ENCODE measurements at regions not wholly inside any gene's neighbourhood (a gene's known extent, or its start where the extent isn't known, plus 50 kb on each side); places are given as distances from the start of the nearest gene placed in this dataset.

DNA sequence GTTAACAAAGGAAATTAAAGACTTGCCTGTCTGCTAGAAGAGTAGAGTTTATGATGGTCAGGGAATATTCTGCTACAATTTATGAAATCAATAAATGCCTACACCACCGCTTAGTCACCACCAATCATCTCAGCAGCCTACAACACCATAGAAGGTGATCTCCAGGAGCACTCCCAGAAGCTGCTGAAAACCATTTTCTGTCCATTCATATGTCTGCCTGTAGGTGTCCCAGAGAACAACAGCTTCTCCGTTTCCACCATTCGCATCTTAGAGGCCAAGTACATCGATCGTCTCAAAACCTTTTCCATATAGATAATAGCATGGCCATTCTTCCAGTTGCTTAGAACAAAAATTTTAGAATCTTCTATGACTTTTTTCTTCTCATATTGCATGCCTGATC is 303.4 kb downstream of the KCNC2 start:
- DNase-seq (ENCODE audit: low read depth in 1 of 2, low spot score in 1 of 2) = peak in 1 of 2 experiments; percentile 14
- in situ Hi-C loops (cut with HindIII; ENCODE audit: low pct_unique_long_range_greater_than_20kb, low sequenced_read_pairs) = no loop called here
- TF ChIP-seq JUND (IDR thresholded peaks at IDR 0.05; ENCODE audit: low read depth) = no peak

DNA sequence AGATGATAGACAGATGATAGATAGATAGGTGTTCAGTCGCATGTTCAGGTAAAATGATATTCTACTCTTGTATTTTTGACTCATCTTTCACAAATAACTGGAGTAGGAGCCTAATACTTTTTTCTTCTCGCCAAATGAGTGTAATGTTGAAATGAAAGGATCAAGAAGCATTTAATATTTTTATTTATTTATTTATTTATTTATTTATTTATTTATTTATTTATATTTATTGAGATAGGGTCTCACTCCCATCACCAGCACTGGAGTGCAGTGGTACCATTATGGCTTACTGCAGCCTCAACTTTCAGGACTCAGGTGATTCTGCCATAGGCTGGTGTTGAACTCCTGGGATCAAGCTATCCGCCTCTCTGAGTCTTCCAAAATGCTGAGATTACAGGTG is 298.8 kb downstream of the KCNC2 start:
- no peak for TF ChIP-seq JUND (IDR thresholded peaks at IDR 0.05; ENCODE audit: low read depth)
- DNase-seq (ENCODE audit: low read depth in 1 of 2, low spot score in 1 of 2) = no peak
- in situ Hi-C loops (cut with HindIII; ENCODE audit: low pct_unique_long_range_greater_than_20kb, low sequenced_read_pairs) = no loop called here

DNA sequence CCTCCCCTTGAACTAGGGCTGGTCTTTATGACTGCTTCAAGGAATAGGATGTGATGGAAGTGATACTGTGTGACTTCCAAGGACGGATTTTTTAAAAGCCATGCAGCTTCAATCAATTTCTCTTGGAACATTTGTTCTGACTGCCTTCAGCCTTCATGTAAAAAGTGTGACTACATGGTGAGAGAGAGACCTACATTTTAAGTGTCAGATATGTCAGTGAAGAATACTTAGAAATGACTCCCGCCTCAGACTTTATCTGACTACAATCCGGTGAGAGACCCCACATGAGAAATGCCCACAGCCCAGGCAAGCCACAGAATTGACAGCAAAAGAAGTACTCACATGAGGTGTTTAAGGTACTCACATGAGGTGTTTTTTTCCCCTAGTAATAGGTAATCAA is 295.3 kb downstream of the KCNC2 start:
- no peak for DNase-seq (ENCODE audit: low read depth in 1 of 2, low spot score in 1 of 2)
- TF ChIP-seq JUND (IDR thresholded peaks at IDR 0.05; ENCODE audit: low read depth) = no peak
- in situ Hi-C loops (cut with HindIII; ENCODE audit: low pct_unique_long_range_greater_than_20kb, low sequenced_read_pairs) = no loop called here

DNA sequence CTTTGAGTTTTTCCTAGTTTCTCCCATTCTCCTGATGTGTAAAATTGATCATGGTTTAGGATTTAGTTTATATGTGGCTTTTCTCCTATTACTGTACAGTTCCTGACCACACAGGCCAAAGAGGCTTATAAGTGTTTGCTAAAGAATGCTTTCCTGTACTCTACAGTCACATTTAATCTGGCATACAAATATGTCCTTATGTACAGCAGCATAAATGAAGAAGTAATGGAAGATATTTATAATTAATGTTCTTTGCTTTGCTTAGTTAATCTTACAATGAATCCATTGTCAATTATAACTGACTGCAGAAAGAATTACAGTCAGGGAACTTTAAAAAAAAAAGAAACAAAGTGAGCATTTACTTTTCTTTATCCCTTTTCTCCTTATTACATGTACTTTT is 293.9 kb downstream of the KCNC2 start:
- DNase-seq (ENCODE audit: low read depth in 1 of 2, low spot score in 1 of 2) = no peak
- no peak for TF ChIP-seq JUND (IDR thresholded peaks at IDR 0.05; ENCODE audit: low read depth)
- in situ Hi-C loops (cut with HindIII; ENCODE audit: low pct_unique_long_range_greater_than_20kb, low sequenced_read_pairs) = no loop called here

GRCh38 chr12:74917743-74918142 is 291.9 kb downstream of the KCNC2 start:
- TF ChIP-seq JUND (IDR thresholded peaks at IDR 0.05; ENCODE audit: low read depth) = no peak
- no peak for DNase-seq (ENCODE audit: low read depth in 1 of 2, low spot score in 1 of 2)
- in situ Hi-C loops (cut with HindIII; ENCODE audit: low pct_unique_long_range_greater_than_20kb, low sequenced_read_pairs) = no loop called here

GRCh38 chr12:74918291-74918690 is 291.3 kb downstream of the KCNC2 start:
- TF ChIP-seq JUND (IDR thresholded peaks at IDR 0.05; ENCODE audit: low read depth) = no peak
- in situ Hi-C loops (cut with HindIII; ENCODE audit: low pct_unique_long_range_greater_than_20kb, low sequenced_read_pairs) = no loop called here
- DNase-seq (ENCODE audit: low read depth in 1 of 2, low spot score in 1 of 2) = no peak

- in situ Hi-C loops (cut with HindIII; ENCODE audit: low pct_unique_long_range_greater_than_20kb, low sequenced_read_pairs) = no loop called here
- no peak for TF ChIP-seq JUND (IDR thresholded peaks at IDR 0.05; ENCODE audit: low read depth)
- DNase-seq (ENCODE audit: low read depth in 1 of 2, low spot score in 1 of 2) = no peak
Observed at GRCh38 chr12:74922117-74922516, 287.5 kb downstream of the KCNC2 start.

DNA sequence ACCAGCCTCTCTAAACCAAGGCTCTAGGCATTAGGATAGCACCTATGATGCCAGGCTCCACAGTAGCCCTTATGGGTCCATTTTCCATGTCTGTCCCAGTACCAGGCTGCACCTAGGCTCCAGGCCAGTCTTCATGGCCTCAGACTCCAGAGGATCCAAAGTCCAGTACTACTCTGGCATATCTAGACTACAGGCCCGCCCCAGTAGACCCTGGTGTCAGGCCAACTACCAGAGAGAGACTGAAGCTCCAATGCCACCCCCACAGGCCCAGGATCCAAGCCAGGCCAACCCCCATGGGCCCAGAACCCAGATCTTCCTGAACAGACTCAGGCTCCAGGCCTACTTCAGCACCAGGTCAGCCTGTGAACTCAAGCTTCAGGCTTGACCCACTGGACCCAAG is 287.0 kb downstream of the KCNC2 start:
- in situ Hi-C loops (cut with HindIII; ENCODE audit: low pct_unique_long_range_greater_than_20kb, low sequenced_read_pairs) = no loop called here
- DNase-seq (ENCODE audit: low read depth in 1 of 2, low spot score in 1 of 2) = no peak
- no peak for TF ChIP-seq JUND (IDR thresholded peaks at IDR 0.05; ENCODE audit: low read depth)

GRCh38 chr12:74941670-74942069 is 268.0 kb downstream of the KCNC2 start:
- TF ChIP-seq JUND (IDR thresholded peaks at IDR 0.05; ENCODE audit: low read depth) = no peak
- in situ Hi-C loops (cut with HindIII; ENCODE audit: low pct_unique_long_range_greater_than_20kb, low sequenced_read_pairs) = no loop called here
- DNase-seq (ENCODE audit: low read depth in 1 of 2, low spot score in 1 of 2) = no peak

DNA sequence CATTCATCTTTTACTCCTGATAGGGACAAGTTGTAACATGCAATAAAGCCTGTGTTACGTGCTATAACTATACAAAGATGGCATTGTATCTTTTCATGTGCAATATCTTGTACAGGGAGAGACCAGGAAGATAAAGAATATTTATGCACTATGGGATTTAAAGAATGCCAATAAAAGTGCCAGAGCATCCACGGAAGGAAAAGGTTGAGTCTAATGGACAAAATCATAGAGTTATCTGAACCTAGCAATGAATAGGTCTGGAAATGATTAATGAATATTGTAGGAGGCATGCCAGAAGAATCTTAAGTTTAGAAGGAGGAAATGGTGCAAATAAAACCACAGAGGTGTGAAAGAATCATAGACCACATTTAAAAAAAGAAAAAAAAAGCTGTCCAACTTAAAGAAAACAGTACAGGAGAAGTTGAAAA is 263.9 kb downstream of the KCNC2 start:
- TF ChIP-seq JUND (IDR thresholded peaks at IDR 0.05; ENCODE audit: low read depth) = no peak
- in situ Hi-C loops (cut with HindIII; ENCODE audit: low pct_unique_long_range_greater_than_20kb, low sequenced_read_pairs) = no loop called here
- no peak for DNase-seq (ENCODE audit: low read depth in 1 of 2, low spot score in 1 of 2)

GRCh38 chr12:74953697-74954096 is 255.9 kb downstream of the KCNC2 start:
- in situ Hi-C loops (cut with HindIII; ENCODE audit: low pct_unique_long_range_greater_than_20kb, low sequenced_read_pairs) = no loop called here
- DNase-seq (ENCODE audit: low read depth in 1 of 2, low spot score in 1 of 2) = no peak

GRCh38 chr12:74957231-74957630 is 252.4 kb downstream of the KCNC2 start:
- no peak for TF ChIP-seq JUND (IDR thresholded peaks at IDR 0.05; ENCODE audit: low read depth)
- in situ Hi-C loops (cut with HindIII; ENCODE audit: low pct_unique_long_range_greater_than_20kb, low sequenced_read_pairs) = no loop called here
- DNase-seq (ENCODE audit: low read depth in 1 of 2, low spot score in 1 of 2) = no peak

More at GRCh38 chr12:74953697-74954096, 255.9 kb downstream of the KCNC2 start:
- no peak for TF ChIP-seq JUND (IDR thresholded peaks at IDR 0.05; ENCODE audit: low read depth)

DNA sequence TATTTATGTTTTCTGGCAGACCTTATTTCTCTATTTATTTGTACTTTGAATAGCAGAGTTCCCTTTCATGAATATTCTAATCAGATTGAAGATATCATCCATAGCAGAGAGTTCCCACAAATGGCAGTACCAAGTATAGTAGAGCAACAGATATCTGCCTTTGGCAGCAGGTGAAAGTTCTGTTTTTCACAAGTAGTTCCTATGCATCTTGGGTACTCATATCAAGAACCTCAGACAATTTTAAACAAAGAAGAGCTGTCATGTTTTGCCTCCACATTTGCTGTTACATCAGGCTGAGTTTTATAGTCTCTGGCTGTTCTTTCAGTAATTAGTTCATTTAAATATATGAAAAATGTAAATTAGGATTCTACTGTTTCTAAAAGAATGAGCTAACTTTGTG is 252.0 kb downstream of the KCNC2 start:
- in situ Hi-C loops (cut with HindIII; ENCODE audit: low pct_unique_long_range_greater_than_20kb, low sequenced_read_pairs) = no loop called here
- TF ChIP-seq JUND (IDR thresholded peaks at IDR 0.05; ENCODE audit: low read depth) = no peak
- DNase-seq (ENCODE audit: low read depth in 1 of 2, low spot score in 1 of 2) = no peak

- in situ Hi-C loops (cut with HindIII; ENCODE audit: low pct_unique_long_range_greater_than_20kb, low sequenced_read_pairs) = no loop called here
- TF ChIP-seq JUND (IDR thresholded peaks at IDR 0.05; ENCODE audit: low read depth) = no peak
Observed at GRCh38 chr12:74959657-74960056, 250.0 kb downstream of the KCNC2 start.

More at GRCh38 chr12:74959657-74960056, 250.0 kb downstream of the KCNC2 start:
- no peak for DNase-seq (ENCODE audit: low read depth in 1 of 2, low spot score in 1 of 2)

Data from T47D (cell line).